Testis (tissue), 2 donors: ENCODE measurements at regions not wholly inside any gene's neighbourhood (a gene's known extent, or its start where the extent isn't known, plus 50 kb on each side); places are given as distances from the start of the nearest gene placed in this dataset.

Experiments
- CTCF ChIP-seq, 3 experiments: fragments of 450-650 bp in 2 of 3; fragments of 200-600 bp in 1 of 3; sonication (generic) in 1 of 3; IDR thresholded peaks; one replicate each; pipeline ENCODE4 v1.5.1; 2016 to 2019; ENCODE audit warnings: antibody characterized with exemption in 3 of 3, mild to moderate bottlenecking in 2 of 3, moderate library complexity in 1 of 3
- POLR2A ChIP-seq: fragments of 450-650 bp; IDR thresholded peaks from one replicate; pipeline ENCODE4 v1.6.1; 2017; ENCODE audit warnings: antibody characterized with exemption, mild to moderate bottlenecking, moderate library complexity

- TF ChIP-seq CTCF (IDR thresholded peaks at IDR 0.05) (no peak), POLR2A (no peak)
Measured at GRCh38 chr4:25486171-25486570, 109.1 kb downstream of the ANAPC4 start.
